Chondrocyte (in vitro differentiated cells): ENCODE measurements at regions not wholly inside any gene's neighbourhood (a gene's known extent, or its start where the extent isn't known, plus 50 kb on each side); places are given as distances from the start of the nearest gene placed in this dataset.

Experiments
- DNase-seq: peaks from one replicate; pipeline ENCODE4 v3.0.0; 2021; ENCODE audit warnings: mixed read lengths, low spot score
- H3K27ac Mint-ChIP-seq: one replicate; pipeline ENCODE4 v1.8.0; 2021; ENCODE audit warnings: mild to moderate bottlenecking, moderate library complexity, mixed read lengths; ENCODE audit not compliant: unreplicated experiment
- H3K27me3 Mint-ChIP-seq: 2 replicates; pipeline ENCODE4 v1.8.0; 2021; ENCODE audit warnings: low read depth, mixed read lengths
- H3K36me3 Mint-ChIP-seq: 2 replicates; pipeline ENCODE4 v1.8.0; 2021; ENCODE audit warnings: low read depth, mixed read lengths
- H3K4me1 Mint-ChIP-seq: 2 replicates; pipeline ENCODE4 v1.8.0; 2021; ENCODE audit warnings: low read depth, mild to moderate bottlenecking, mixed read lengths
- H3K4me3 Mint-ChIP-seq: one replicate; pipeline ENCODE4 v1.8.0; 2021; ENCODE audit warnings: mild to moderate bottlenecking, moderate library complexity, mixed read lengths; ENCODE audit not compliant: unreplicated experiment
- H3K9me3 Mint-ChIP-seq: 2 replicates; pipeline ENCODE4 v1.8.0; 2021; ENCODE audit warnings: low read depth, mixed read lengths
- TF ChIP-seq, protein P1 (sequence below): fragments of 200-600 bp; sonication (generic); IDR thresholded peaks from 2 replicates; pipeline ENCODE4 v1.5.0; 2021; ENCODE audit warnings: antibody characterized with exemption, mild to moderate bottlenecking, moderate library complexity

DNA sequence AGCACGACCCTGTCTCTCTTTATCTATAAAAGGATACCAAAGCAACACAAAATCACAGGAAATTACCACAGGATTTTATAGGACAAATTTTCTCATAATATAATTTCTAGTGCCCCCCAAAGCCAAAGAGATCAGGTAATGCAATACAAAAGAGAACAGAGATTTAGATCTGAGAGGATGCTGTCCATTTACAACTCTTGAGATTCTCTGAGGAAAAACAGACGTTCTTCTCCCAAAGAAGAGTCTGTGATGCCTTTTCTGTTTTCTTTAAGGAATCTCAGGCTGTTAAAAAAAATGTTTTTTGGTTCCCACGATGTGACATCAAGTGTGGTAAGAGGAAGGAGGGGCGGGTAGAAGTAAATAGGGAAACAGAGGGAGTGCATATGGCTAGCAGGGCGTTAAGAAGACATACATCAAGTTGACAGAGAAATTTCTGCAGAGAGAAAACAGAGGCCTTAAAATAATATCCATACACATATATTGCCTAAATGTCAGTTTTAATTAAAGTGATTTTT lies 274.7 kb downstream of the YTHDC2 start:
- no peak for DNase-seq
- Mint-ChIP-seq H3K36me3 (no peaks in the 10 kb centered on the region), H3K4me1 (no peaks in the 10 kb centered on the region), H3K4me3 (no peak overlapping the region), H3K9me3 (no peaks in the 10 kb centered on the region), H3K27ac (no peak overlapping the region), H3K27me3 (peaks cover 12% of the 10 kb centered on the region)
- TF ChIP-seq, protein P1, sequence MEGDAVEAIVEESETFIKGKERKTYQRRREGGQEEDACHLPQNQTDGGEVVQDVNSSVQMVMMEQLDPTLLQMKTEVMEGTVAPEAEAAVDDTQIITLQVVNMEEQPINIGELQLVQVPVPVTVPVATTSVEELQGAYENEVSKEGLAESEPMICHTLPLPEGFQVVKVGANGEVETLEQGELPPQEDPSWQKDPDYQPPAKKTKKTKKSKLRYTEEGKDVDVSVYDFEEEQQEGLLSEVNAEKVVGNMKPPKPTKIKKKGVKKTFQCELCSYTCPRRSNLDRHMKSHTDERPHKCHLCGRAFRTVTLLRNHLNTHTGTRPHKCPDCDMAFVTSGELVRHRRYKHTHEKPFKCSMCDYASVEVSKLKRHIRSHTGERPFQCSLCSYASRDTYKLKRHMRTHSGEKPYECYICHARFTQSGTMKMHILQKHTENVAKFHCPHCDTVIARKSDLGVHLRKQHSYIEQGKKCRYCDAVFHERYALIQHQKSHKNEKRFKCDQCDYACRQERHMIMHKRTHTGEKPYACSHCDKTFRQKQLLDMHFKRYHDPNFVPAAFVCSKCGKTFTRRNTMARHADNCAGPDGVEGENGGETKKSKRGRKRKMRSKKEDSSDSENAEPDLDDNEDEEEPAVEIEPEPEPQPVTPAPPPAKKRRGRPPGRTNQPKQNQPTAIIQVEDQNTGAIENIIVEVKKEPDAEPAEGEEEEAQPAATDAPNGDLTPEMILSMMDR = no peak

DNA sequence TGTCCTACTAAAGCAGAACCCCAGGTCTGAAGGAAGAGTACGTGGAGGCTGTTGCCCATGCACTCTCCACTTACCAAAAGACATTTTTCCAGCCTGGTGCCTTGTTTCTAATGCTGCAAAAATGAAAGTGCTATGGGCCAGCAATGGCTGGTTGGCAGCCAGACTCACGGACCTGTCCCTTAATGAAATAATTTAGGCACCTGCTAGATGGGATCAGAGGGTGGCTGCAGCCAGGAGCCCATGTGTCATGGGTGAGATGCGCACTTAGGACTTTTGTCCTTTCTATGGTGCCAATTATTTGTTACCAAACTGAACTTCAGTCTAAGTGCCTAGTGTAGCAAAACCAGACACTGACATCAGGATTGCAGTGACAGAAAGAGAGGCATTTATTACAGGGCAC lies 276.3 kb downstream of the YTHDC2 start:
- no peak overlapping the region for H3K27ac Mint-ChIP-seq
- H3K36me3 Mint-ChIP-seq = no peaks in the 10 kb centered on the region
- TF ChIP-seq, protein P1 = no peak
- no peak overlapping the region for H3K4me3 Mint-ChIP-seq
- no peaks in the 10 kb centered on the region for H3K9me3 Mint-ChIP-seq
- no peak for DNase-seq
- peaks cover 12% of the 10 kb centered on the region for H3K27me3 Mint-ChIP-seq
- H3K4me1 Mint-ChIP-seq = no peaks in the 10 kb centered on the region

DNA sequence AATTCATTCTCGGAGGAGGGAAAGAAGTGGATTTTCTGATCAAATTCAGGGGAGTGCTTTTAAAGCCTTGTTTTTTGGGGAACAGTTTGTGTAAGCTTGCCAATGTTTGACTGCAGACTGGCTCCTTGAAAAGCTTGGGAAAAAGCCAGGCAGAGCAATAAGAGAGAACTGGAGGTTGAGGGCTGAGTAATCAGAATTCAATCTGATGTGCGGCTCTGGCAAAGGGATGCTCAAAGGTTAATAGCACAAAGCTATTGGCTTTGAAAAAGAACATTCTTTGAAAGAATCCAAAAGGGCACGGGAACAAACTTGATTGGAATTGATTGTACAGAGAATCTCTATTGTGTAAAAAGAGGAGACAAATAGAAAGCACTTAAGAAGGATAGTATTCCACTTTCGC lies 279.3 kb downstream of the YTHDC2 start:
- no peak for DNase-seq
- Mint-ChIP-seq H3K9me3 (no peaks in the 10 kb centered on the region), H3K4me1 (no peaks in the 10 kb centered on the region), H3K4me3 (no peak overlapping the region), H3K27ac (no peak overlapping the region), H3K27me3 (peaks cover 19% of the 10 kb centered on the region), H3K36me3 (no peaks in the 10 kb centered on the region)
- TF ChIP-seq, protein P1 = no peak

DNA sequence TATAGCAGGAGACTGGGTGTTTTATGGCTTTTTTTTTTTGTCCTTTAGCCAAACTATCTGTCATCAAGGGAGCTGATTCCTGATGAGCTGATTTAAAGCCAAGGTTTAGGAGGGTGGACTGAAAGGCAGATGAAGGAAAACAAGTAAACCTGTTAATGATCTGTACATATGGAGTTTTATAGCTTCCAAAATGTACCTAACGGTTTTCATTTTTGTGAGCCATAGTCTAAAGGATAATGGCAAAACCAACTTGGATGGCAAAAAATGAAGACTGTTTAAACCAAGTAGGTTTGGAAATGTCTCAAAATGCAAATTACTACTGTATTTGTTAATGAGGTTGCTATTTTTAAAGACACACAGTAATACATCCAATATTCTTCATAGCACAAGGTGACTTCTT lies 281.5 kb downstream of the YTHDC2 start:
- Mint-ChIP-seq H3K27ac (no peak overlapping the region), H3K4me3 (no peak overlapping the region), H3K4me1 (no peaks in the 10 kb centered on the region), H3K9me3 (no peaks in the 10 kb centered on the region), H3K27me3 (peaks cover 26% of the 10 kb centered on the region), H3K36me3 (no peaks in the 10 kb centered on the region)
- no peak for DNase-seq
- TF ChIP-seq, protein P1 = no peak

DNA sequence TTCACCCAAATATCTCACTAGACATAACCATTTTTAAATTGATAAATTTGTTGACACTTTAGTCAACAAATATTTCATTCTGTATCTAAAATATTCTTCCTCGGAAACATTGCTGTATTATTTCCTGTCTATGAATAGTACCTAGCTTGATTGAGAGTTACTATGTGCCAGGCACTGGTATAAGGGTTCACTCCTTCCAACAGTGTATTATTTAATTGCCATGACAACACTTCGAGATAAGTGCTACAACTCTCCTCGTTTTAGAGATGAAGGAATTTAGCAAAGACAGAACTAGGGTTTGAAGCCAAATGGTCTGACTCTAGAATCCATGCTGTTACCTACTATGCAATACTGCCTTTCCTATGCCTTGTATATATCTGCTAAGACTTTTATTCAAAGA lies 287.2 kb downstream of the YTHDC2 start:
- Mint-ChIP-seq H3K36me3 (no peaks in the 10 kb centered on the region), H3K27ac (no peak overlapping the region), H3K4me1 (no peaks in the 10 kb centered on the region), H3K9me3 (peaks cover 3% of the 10 kb centered on the region), H3K4me3 (no peak overlapping the region), H3K27me3 (peaks cover 20% of the 10 kb centered on the region)
- TF ChIP-seq, protein P1 = no peak
- DNase-seq = no peak
